ENCODE measurements at regions not wholly inside any gene's neighbourhood (a gene's known extent, or its start where the extent isn't known, plus 50 kb on each side); places are given as distances from the start of the nearest gene placed in this dataset.

DNA sequence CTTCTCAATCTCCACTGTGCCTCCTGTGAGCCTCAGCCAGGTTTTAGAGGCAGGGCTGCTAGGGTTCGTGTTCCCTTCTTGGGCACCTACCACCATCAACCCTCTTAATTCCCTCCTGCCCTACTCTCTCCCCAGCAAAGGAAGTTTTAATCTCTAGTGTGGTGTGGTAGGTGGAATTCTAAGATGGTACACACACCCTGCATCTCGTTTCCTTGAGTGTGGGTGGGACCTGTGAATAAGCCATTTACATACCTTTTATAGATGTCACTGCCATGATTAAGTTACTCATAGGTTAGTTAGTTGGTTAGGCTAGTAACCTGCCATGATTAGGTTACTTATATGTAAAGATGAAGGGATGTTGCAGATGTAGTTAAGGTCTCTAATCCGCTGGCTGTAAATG, 114.8 kb upstream of the VRK1 start:
- no peaks in the 10 kb centered on the region for H3K36me3 ChIP-seq
- no peaks in the 10 kb centered on the region for H3K4me1 ChIP-seq (replicated peaks)
- H3K4me3 ChIP-seq: no peak overlapping the region
- no peak for DNase-seq (ENCODE audit: low read depth in 1 of 2, low spot score in 2 of 2)
- H3K9me3 ChIP-seq (replicated peaks): no peaks in the 10 kb centered on the region
- no peak overlapping the region for H3K27ac ChIP-seq
- no peaks in the 10 kb centered on the region for H3K27me3 ChIP-seq (replicated peaks)

GRCh38 chr14:96683562-96684289, 113.5 kb upstream of the VRK1 start:
- Histone ChIP-seq H3K9me3 (replicated peaks) (no peaks in the 10 kb centered on the region), H3K4me1 (replicated peaks) (no peaks in the 10 kb centered on the region), H3K36me3 (no peaks in the 10 kb centered on the region), H3K27ac (no peak overlapping the region), H3K27me3 (replicated peaks) (no peaks in the 10 kb centered on the region), H3K4me3 (no peak overlapping the region)
- DNase-seq (ENCODE audit: low read depth in 1 of 2, low spot score in 2 of 2): no peak

GRCh38 chr14:96686126-96686525, 111.1 kb upstream of the VRK1 start:
- H3K4me1 ChIP-seq (replicated peaks): no peaks in the 10 kb centered on the region
- no peak overlapping the region for H3K4me3 ChIP-seq
- no peaks in the 10 kb centered on the region for H3K36me3 ChIP-seq
- H3K27me3 ChIP-seq (replicated peaks): no peaks in the 10 kb centered on the region
- no peaks in the 10 kb centered on the region for H3K9me3 ChIP-seq (replicated peaks)
- no peak for DNase-seq (ENCODE audit: low read depth in 1 of 2, low spot score in 2 of 2)
- H3K27ac ChIP-seq: no peak overlapping the region

- Histone ChIP-seq H3K27me3 (replicated peaks) (no peaks in the 10 kb centered on the region), H3K27ac (no peak overlapping the region), H3K4me1 (replicated peaks) (no peaks in the 10 kb centered on the region), H3K36me3 (no peaks in the 10 kb centered on the region), H3K4me3 (no peak overlapping the region), H3K9me3 (replicated peaks) (no peaks in the 10 kb centered on the region)
- no peak for DNase-seq (ENCODE audit: low read depth in 1 of 2, low spot score in 2 of 2)
Measured at GRCh38 chr14:96688629-96689028, 108.6 kb upstream of the VRK1 start.

DNA sequence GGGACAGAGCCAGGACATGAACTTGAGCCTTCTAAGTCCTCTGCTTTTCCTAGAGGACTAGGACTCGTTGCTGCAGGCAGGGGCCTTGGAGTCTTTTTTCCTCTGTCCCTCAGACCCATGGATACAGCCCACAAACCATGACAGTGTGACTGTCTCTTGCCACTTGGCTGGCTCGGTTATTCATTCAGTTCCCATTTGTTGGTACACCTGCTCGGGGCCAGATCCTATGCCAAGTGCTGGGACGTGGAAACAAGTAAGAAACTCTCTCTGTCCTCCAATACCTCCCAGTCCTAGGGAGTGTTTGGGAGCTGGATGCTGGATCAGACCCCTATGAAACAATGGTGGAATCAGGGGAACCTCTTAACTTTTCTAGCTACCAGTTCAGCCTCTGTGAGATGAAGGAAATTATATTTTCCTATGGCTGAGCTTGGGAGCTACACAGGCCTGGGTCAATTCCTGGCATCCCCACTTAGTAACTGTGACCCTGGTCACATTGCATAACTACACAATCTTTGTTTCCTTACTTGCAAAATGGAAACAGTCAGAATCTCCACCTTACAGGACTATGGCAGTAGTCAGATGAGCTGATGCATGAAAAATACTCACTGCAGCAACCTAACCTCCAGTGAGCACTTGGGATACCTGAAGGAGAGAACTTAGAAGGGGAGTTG, 106.3 kb upstream of the VRK1 start:
- H3K27me3 ChIP-seq (replicated peaks): no peaks in the 10 kb centered on the region
- H3K4me3 ChIP-seq: no peak overlapping the region
- no peak for DNase-seq (ENCODE audit: low read depth in 1 of 2, low spot score in 2 of 2)
- no peaks in the 10 kb centered on the region for H3K9me3 ChIP-seq (replicated peaks)
- no peaks in the 10 kb centered on the region for H3K4me1 ChIP-seq (replicated peaks)
- no peak overlapping the region for H3K27ac ChIP-seq
- H3K36me3 ChIP-seq: no peaks in the 10 kb centered on the region

DNA sequence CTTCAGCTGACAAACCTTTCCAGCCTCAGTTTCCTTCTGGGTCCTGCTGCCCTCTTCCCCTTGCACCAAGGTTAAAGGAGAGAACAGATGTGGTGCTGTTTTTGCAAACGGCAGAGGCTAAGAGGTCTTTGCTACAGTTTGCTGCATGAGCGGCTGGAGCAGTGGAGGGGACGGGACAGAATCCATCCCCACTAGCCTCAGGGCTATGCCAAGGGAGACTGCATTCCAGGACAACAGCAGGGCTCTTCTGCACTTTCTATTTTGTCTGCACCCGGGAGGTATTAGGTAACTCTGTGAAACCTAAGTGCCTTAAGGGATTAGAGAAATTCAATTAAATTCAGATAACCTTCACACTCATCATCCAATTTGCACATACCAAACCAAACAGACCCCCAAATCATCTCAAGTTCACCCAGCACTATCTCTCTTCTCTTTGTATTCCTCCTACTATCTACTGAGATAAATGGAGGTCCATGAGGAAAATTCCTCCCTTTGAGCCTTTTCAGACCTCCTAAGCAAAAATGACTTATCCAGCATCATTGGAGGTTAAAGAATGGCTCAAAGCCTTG, 103.8 kb upstream of the VRK1 start:
- H3K36me3 ChIP-seq: no peaks in the 10 kb centered on the region
- H3K4me3 ChIP-seq: no peak overlapping the region

GRCh38 chr14:96693987-96694386, 103.2 kb upstream of the VRK1 start:
- H3K9me3 ChIP-seq (replicated peaks): no peaks in the 10 kb centered on the region
- no peaks in the 10 kb centered on the region for H3K36me3 ChIP-seq
- H3K27me3 ChIP-seq (replicated peaks): no peaks in the 10 kb centered on the region
- no peaks in the 10 kb centered on the region for H3K4me1 ChIP-seq (replicated peaks)
- H3K4me3 ChIP-seq: no peak overlapping the region
- H3K27ac ChIP-seq: no peak overlapping the region
- no peak for DNase-seq (ENCODE audit: low read depth in 1 of 2, low spot score in 2 of 2)

More for the DNA sequence above, 103.8 kb upstream of the VRK1 start:
- no peak overlapping the region for H3K27ac ChIP-seq
- no peaks in the 10 kb centered on the region for H3K4me1 ChIP-seq (replicated peaks)
- H3K9me3 ChIP-seq (replicated peaks): no peaks in the 10 kb centered on the region
- DNase-seq (ENCODE audit: low read depth in 1 of 2, low spot score in 2 of 2): no peak
- H3K27me3 ChIP-seq (replicated peaks): no peaks in the 10 kb centered on the region

- Histone ChIP-seq H3K27me3 (replicated peaks) (no peaks in the 10 kb centered on the region), H3K36me3 (no peaks in the 10 kb centered on the region), H3K4me1 (replicated peaks) (no peaks in the 10 kb centered on the region), H3K27ac (no peak overlapping the region), H3K9me3 (replicated peaks) (no peaks in the 10 kb centered on the region), H3K4me3 (no peak overlapping the region)
- no peak for DNase-seq (ENCODE audit: low read depth in 1 of 2, low spot score in 2 of 2)
Measured at GRCh38 chr14:96698960-96699539, 98.1 kb upstream of the VRK1 start.

DNA sequence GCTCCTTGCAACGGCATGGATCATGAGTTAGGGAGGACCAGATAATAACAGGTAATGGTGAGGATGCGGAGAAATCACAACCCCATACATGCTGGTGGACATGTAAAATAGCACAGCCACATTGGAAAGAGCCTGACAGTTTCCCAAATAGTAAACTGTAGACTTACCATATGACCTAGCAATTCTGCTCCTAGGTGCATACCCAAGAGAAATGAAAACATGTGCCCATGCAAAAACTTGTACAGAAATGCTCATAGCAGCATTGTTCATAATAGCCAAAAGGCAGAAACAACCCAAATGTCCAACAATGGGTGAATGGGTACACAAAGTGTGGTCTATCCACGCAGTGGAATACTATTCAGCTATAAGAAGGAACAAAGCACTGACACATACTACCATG, 97.5 kb upstream of the VRK1 start:
- H3K27me3 ChIP-seq (replicated peaks): no peaks in the 10 kb centered on the region
- H3K9me3 ChIP-seq (replicated peaks): no peaks in the 10 kb centered on the region
- H3K4me1 ChIP-seq (replicated peaks): no peaks in the 10 kb centered on the region
- no peaks in the 10 kb centered on the region for H3K36me3 ChIP-seq
- no peak overlapping the region for H3K4me3 ChIP-seq
- DNase-seq (ENCODE audit: low read depth in 1 of 2, low spot score in 2 of 2): no peak
- no peak overlapping the region for H3K27ac ChIP-seq

GRCh38 chr14:96702831-96703230, 94.4 kb upstream of the VRK1 start:
- no peaks in the 10 kb centered on the region for H3K4me1 ChIP-seq (replicated peaks)

GRCh38 chr14:96705422-96706092, 91.6 kb upstream of the VRK1 start:
- no peaks in the 10 kb centered on the region for H3K9me3 ChIP-seq (replicated peaks)
- peaks cover 11% of the 10 kb centered on the region for H3K27me3 ChIP-seq (replicated peaks)
- H3K27ac ChIP-seq: no peak overlapping the region
- DNase-seq (ENCODE audit: low read depth in 1 of 2, low spot score in 2 of 2): no peak
- H3K4me3 ChIP-seq: no peak overlapping the region
- H3K4me1 ChIP-seq (replicated peaks): no peaks in the 10 kb centered on the region
- H3K36me3 ChIP-seq: no peaks in the 10 kb centered on the region

More at GRCh38 chr14:96702831-96703230, 94.4 kb upstream of the VRK1 start:
- Histone ChIP-seq H3K4me3 (no peak overlapping the region), H3K9me3 (replicated peaks) (no peaks in the 10 kb centered on the region), H3K27ac (no peak overlapping the region), H3K36me3 (no peaks in the 10 kb centered on the region), H3K27me3 (replicated peaks) (peaks cover 11% of the 10 kb centered on the region)
- no peak for DNase-seq (ENCODE audit: low read depth in 1 of 2, low spot score in 2 of 2)

- Histone ChIP-seq H3K27ac (no peak overlapping the region), H3K27me3 (replicated peaks) (peaks cover 11% of the 10 kb centered on the region), H3K9me3 (replicated peaks) (no peaks in the 10 kb centered on the region), H3K36me3 (no peaks in the 10 kb centered on the region), H3K4me3 (no peak overlapping the region), H3K4me1 (replicated peaks) (no peaks in the 10 kb centered on the region)
- DNase-seq (ENCODE audit: low read depth in 1 of 2, low spot score in 2 of 2): no peak
Measured at GRCh38 chr14:96706893-96707292, 90.3 kb upstream of the VRK1 start.

DNA sequence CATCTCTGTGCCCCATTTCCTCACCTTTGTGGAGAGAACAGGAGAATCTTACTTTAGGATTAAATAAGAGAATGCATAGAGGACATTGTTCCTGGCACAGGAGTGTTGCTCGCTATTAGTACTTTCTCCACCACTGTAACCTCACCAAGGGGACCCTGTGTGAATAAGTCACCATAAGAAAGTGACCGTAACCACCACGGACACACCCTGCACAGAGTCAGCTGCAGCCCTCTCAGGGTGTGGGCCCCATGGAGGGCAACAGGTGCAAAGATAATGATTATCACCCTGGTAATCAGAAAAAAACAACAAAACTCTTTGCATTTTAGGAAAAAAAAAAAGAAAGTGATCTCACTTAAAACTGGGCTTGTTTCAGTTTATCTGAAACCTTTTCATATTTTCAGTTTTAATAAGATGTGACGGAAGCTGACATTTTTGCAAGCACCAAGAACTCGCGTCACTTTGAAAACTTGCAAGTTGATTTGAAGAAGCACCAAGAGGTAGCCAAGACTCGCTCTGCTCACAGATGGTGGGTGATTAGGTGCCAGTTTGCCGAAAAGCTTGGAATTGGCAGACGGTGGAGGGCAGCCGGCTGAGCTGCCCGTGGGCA, 87.0 kb upstream of the VRK1 start:
- Histone ChIP-seq H3K36me3 (no peaks in the 10 kb centered on the region), H3K27ac (no peak overlapping the region), H3K4me1 (replicated peaks) (no peaks in the 10 kb centered on the region), H3K9me3 (replicated peaks) (no peaks in the 10 kb centered on the region), H3K4me3 (no peak overlapping the region), H3K27me3 (replicated peaks) (peaks cover 25% of the 10 kb centered on the region)
- DNase-seq (ENCODE audit: low read depth in 1 of 2, low spot score in 2 of 2): no peak

All from SJSA1 (cell line).